C1 segment of cervical spinal cord (tissue), 14 donors: ENCODE measurements at regions not wholly inside any gene's neighbourhood (a gene's known extent, or its start where the extent isn't known, plus 50 kb on each side); places are given as distances from the start of the nearest gene placed in this dataset.
A peak's percentile ranks its signal among the peaks of the same experiment; 100 is the strongest.

ENCODE experiments used
- DNase-seq, 14 donors: peaks; one replicate each; lab custom pipeline; 2025; lab: John Stamatoyannopoulos, UW

DNA sequence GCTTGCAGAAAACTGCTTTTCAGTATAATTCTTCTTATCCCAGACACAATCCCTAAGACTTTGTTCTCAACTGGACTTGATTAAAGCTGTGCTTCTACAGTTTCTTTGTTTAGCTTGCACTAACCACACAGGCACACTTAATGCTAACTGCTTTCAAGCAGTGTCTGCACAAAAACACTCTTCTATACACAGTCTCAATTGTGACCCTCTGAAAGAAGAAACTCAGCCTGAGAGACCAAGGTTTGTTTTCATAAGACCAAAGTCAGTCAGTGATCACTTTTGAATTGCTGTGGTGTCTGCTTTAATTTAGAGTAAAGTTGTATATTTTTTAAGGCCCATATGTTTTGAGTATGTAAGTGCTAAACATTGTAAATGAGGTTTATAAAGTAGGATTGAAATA, 431.2 kb downstream of the KCTD12 start:
- no peak for DNase-seq

DNA sequence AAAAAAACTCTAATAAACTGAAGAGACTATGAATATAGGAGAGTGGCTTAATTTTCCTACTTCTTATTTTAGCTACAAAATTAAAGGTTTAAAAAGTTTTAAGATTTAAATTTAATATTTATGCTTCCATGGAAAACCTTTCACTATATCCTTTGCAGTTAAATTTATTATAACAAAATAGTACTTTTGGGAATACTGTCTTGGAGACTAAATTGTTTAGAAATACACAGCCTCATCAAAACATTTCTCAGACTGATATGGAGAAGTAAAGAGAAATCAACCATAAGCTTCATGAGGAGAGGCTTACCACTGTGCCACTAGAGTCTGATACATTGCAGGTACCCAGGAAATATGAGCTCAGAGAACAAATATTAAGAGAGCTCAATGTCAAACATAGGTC, 436.5 kb downstream of the KCTD12 start:
- no peak for DNase-seq

DNA sequence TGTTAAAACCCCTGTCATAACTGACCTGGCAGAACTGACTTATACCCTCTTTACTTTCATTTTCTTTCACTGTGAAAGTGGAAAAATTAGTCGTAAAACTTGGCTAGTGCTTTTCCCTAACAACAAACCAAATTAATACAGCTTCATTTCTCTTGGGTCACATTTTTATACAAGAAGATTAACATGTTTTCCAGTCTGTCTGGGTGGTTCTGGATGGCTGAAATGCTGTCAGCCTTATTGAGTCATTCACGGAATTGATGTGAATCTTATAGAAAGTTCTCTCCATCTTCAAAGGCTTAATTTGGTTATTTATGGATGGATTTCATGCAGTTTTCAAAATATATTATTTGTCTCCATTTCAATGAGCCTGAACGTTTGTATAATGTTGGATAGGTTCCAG, 440.0 kb downstream of the KCTD12 start:
- no peak for DNase-seq

DNA sequence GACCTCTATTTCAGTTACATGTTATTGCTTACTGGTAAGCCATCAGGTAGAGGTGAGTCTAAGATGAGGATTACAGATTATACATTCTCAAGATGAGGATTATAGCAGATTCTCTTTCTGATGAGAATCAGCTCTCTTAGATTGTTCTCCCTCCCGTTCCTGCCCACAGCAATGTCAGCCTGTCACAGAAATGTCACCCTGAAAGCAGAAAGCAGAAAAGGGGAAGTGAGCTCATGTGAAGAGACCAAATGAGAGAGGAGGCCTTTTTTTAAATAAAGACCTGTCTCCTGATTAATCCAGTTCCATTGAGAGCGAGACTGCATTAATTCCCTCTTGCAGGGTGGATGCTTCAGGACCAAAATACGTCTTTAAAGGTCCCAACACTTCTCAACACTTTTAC, 445.6 kb downstream of the KCTD12 start:
- DNase-seq, result peak in 1 of 14 donors; percentile 0

DNA sequence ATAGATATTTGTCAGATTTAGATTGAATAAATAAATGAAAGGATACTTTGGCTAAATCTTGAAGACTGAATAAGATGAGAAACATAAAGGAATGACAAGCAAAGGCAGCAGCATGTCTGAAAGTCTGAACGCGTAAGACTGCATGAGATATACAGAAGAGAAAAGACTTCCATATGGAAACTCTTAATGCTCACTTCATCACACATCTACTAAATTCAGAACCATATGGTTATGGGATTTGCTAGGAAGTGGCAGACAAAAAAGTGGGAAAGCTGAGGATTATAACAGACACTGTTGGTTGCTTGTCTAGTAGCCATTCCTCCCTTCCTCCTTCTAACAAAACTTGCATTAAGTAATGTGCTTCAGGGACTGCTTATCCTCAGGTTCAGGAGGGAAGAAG, 446.7 kb downstream of the KCTD12 start:
- DNase-seq, result no peak

DNA sequence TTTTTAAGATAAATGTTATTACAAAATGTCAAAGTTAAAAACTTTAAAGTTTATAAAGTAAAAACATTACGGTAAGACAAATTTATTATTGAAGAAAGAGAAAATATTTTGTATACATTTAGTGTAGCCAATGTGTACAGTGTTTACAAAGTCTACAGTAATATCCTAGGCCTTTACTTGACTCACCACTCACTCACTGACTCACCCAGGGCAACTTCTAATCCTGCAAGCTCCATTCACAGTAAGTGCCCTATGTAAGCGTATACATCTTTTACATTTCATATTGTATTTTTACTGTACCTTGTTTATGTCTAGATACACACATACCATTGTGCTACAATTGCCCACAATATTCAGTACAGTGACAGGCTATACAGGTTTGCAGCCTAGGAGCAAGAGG, 448.2 kb downstream of the KCTD12 start:
- no peak for DNase-seq

DNA sequence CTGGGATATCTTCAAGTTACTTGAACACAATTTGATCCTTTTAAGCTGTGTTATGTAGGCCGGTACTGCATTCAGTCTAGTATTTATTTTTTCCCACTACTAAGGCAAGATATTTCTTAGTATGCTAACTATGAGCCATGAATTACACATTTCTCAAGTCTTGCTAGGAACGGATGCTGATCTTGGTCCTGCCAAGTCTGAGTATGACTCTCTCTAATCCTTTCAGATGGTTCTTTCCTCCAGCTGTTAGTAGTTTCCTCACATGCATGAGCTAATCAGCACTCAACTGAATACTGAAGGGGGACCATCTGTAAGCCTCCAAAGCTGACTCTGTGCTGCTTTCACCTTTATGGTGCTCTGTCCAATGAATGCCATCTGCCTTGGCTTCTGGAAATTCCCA, 460.3 kb downstream of the KCTD12 start:
- DNase-seq, result no peak

DNA sequence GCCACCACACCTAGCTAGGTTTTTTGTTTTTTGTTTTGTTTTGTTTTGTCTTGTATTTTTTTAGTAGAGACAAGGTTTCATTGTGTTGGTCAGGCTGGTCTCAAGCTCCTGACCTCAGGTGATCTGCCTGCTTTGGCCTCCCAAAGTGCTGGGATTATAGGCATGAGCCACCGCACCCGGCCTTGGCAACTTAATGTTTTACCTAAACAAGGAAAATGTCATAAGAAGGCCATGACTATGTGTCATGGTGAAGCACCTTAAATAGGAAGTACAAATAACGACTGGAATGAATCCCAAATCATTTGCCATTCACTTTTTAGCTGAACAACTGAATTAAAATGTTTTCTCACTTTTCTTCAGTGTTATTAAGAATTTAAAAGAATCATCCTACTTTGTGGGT, 465.2 kb downstream of the KCTD12 start:
- no peak for DNase-seq

DNA sequence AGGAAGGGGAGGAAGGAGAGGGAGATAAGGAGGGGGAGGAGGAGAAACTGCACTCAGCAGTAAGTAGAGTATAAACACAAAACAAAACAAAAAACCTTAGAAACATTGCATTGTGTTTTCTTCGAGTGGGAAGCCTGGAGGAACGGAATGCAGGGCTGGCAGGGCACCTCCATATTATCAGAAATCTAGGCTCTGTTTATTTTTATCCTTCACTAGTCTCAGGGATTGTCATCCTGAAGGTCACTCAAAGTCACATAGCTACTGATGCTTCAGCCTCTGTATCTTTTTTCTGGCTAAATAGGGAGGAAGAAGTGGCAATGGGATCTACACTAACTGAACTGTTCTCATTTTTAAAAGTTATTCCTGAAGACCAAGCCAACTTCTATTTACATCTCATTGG, 467.8 kb downstream of the KCTD12 start:
- DNase-seq, result no peak

DNA sequence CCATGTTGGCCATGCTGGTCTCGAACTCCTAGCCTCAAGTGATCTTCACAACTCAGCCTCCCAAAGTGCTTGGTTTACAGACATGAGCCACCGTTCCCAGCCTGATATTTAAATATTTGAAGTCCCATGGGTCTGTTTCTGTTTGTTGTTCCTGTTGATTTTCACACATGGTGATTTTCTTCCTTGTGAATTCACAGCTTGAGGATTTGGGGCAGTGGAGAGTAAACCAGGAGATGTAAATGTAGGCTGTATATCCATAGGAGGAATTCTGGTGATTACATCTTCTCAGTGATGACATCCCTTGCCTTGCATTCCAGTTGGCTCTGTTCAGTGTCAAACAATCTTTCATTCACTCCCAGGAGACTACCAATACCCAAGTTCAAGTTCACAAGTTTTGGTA, 471.9 kb downstream of the KCTD12 start:
- no peak for DNase-seq

DNA sequence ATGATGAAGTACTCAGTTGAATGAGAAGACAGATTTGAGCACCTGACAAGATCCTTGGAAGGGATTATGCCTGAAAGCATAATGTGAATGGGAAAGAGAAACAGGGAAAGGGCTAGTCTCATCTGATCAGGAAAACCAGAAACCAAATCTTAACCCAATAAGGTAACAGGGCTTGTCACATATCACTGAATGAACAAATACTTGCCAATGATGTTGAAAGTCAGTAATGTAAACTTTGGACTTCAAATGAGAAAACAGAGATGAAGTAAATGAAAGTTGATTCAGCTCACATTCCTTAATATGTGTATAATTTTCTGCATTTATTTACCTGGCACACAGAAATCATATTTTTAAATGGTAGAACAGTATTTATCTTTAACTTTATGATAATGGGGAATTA, 480.0 kb downstream of the KCTD12 start:
- no peak for DNase-seq

DNA sequence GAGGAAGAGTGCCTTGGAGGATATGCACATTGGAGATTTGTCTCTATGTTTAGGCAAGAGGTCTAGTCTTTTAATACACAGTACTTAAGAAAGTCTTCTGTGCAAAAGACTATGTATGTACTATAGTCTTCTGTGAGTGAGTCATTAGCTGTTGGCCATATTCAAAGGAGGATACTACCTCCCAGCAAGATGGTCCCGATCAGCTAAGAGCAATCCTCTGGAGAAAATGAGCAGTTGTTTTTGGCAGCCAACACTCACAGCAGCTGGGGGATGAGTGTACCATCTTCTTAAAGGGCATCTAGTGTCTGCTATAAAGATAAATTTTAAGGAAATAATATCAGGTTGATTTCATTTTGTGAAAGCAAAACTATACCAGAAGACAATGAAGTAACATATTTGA, 487.8 kb downstream of the KCTD12 start:
- DNase-seq, result no peak

DNA sequence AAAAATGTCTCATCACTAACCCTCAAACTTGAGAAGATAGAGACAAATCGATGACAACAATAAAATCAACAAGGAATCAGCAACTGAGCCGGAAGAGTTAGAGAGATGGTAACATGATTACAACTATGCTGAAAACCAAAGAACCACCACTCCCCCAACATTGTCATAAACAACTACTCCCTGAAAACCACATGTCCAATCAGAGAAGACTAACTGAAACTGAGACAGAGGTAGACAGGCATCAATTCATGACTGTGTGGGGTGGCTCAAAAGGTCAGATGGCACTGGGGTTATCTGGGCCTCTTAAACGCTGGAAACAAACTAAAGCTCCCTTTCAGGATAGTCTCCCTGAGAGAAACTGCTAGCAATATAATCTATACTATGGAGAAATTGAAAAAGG, 488.8 kb downstream of the KCTD12 start:
- DNase-seq, result no peak

DNA sequence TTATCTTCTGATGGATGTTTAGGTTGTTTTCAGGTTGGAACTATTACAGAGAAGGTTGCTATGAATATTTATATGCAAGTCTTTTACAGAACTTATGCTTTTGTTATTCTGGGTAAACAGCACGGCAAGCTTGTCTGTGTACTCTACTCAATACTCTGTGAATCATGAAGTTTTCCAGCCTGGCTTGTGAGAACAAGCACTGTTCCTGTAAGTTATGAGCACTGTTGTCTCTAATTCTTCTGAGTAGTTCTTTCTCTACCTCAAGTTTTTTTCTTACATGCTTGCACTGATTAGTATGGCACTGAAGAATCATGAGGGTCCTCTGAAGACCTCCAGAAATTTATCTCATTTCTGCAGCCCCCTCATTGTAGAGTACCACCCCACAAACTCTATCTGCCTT, 496.9 kb downstream of the KCTD12 start:
- DNase-seq, result no peak

DNA sequence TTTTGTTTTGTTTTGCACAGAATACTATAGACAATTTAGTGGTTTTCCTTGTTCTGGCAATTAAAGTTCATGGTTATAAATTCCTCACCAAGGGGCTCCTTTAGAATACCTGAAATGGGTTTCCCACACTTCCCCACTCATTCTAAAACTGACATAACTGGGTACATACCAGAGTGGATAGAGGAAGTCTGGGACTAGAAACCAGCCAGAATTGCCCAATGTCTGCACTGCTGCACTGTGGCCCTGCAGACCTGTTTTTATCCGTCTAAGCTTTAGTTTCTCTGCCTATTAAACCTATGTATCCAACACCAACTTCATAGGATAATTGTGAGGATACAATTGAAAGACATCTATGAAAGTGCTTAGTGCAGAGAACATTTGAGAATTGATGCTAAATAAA, 498.6 kb downstream of the KCTD12 start:
- peak in 1 of 14 donors; percentile 8 for DNase-seq

DNA sequence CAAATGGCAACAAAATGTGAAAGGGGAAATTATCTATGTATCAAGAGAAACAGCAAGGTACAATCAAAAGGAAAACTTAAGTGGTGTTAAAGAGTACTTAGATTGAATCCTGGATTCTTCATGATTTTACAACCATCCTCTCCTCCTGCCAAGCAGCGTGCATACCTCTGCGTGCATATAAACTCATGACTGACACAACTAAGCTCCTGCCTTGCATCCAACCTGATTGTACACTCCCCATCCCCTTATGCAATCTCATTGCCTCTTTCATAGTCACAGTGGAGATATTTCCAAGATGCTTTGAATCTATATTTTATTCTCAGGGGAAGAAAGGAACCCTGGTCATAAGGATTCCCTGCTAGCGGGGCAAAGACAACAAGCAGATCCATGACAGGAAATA, 499.9 kb downstream of the KCTD12 start:
- DNase-seq, result no peak

DNA sequence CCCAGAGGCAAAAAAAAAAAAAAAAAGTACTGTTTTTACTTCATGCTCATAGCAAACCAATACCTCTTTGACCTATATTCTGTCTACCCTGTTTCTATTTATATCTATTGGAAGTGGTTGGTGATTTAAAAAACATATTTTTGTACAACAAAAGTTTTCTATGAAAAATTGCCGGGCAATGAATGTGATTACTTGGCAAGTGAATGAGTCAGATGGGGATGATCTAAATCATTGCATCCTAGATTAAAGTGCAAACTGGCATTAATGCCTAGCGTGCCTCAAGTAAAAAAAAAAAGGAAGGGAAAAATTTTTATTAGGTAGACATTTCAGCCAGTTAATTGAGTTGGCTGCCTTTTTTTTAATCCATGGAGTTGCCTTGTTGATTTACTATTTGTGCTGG, 500.6 kb downstream of the KCTD12 start:
- DNase-seq, result no peak

DNA sequence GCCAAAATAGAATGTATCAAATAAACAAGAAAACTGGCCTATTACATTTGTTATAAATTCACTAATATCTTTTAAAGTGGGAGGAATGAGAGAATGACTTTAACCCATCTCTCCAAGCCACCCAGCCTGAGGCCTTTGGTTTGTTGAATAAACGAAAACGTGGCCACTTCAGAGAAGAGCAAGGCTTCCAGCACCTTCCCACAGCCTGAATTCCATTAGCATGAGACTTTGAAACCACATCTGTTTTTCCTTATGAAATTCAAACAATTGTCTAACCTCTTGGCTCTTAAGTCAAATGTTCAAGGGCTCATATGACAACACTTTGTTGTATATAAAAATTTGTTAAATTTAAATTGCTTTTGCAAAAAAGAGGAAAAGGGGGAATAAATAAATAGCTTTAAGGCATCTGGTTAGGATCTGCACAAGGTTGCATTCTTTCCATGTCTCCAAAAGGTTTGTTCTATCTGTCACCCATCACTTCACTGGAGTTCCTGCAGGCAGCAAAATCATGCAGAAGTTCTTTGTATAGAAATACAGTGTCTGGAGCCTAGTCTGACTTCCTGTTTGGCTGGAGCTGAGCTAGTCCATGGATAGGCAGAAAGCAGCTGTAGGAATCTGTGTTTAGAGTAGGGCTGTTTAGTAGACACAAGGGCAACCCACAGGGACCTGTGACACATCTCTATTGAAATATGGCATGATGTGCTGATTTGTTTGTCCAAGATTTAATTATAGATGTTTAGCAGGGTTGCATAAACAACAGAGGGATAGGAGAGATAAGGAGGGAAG, 502.3 kb downstream of the KCTD12 start:
- DNase-seq, result peak in 1 of 14 donors; percentile 7

DNA sequence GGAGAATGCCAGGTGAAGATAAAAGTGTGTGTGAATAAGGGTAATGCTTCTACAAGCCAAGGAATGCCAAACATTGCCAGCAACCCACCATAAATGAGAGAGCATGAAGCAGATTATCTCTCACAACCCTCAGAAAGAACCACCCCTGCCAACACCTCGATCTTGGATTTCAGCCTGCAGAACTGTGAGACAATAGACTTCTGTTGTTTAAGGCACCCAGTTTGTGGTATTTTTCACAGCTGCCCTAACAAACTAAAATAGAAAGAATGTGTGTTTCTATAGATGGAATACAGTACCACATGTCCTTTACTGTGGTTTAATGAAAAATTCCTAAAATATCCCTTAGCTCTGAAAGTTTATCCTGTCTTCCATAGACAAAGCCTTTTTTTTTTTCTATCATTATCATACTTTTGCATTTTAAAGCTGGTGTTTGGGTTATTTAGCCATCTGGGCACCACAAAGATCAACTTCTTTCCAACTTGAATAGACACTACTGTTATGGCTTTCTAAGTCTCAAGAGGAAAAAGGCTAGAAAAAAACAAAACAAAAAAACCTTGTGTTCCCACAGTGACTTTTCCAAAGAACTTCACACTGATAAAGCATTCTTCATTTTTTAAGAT, 505.6 kb downstream of the KCTD12 start:
- DNase-seq, result no peak

DNA sequence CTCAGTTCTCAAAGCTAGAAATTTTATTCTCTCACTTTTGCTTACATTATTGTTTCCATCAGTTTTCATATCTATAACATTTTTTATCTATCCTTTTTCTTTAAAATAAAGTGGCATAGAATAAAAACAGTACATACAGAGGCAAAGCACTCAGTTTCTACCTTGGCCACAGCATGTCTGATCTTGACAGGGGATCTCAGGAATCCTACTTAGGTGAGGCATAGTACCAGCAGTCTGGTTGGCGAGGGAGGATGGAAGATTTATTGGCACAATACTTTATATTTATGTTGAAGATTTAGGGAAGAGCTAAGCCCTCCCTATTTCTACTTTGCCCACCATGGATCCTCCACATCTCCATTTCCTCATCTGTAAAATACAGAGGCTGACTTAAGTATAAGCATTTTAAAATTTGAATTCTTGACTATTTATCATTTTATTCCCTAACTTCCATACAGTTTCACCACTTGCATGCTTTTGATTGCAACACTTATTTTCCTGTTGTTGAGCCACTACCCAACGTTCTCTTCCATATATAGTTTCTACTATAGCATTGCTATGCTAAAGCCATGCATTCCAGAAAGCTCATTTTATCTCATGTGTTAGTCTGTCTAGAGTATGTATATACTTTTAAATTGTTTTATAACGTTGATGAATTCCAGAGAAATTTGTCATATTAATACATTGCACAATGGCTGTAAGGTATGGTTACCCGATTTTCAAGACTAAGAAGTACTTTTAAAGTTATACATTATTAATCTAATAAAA, 506.7 kb downstream of the KCTD12 start:
- DNase-seq, result no peak

DNA sequence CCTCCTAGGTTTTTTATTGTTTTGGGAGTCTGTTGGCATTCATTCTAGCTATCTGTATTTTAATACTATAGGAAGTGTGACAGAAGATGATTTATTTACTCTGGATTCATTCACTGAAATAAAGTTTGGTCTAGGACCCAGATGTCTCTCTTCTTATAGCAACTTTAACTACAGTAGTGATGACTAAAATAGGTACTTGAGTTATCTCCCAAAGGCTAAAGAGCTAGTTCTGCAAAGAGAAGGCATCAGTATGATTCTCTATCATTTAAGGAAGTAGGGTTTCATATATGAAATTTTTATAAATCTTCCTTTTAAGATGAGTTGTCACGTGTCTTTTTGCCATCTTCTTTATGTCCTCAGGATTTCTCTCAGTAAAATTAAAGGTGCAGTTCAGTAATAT, 507.4 kb downstream of the KCTD12 start:
- no peak for DNase-seq

DNA sequence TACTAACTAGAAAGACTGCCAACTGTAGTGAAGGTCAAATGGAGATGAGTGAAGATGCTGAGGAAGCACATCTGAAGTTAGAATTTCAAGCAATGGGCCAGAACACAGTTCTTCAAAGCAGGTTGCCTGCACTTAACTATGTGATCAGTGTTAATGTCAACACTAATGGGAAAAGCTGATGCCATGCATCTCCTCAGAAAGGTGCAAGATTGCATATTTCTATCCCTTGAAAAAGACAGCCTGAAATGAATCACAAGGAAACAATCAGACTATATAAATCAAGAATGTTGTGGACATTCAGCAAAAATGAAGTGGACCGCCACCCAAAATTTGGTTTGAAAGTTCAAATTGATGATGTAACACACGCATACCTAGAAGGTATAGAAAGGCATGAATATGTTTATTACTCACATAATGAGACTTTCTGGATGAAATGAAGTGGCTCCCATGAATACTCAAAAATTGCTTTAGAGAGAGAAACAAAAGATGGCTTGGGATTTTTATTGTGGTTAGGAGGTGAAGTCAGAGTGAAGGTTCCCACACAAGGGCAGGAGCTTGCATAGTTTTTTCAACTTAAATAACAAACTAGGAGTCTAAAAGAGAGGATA, 522.4 kb downstream of the KCTD12 start:
- no peak for DNase-seq
